Neural progenitor cell (in vitro differentiated cells): ENCODE measurements at regions not wholly inside any gene's neighbourhood (a gene's known extent, or its start where the extent isn't known, plus 50 kb on each side); places are given as distances from the start of the nearest gene placed in this dataset.

Experiments
- DNase-seq: peaks from one replicate; pipeline ENCODE4 v3.0.0-alpha.2; 2016; ENCODE audit warnings: low spot score
- H2AFZ ChIP-seq: fragments of 200-600 bp; sonication (generic); replicated peaks from 2 replicates; pipeline ENCODE4 v1.6.1; 2016; ENCODE audit warnings: antibody characterized with exemption
- H3F3A ChIP-seq: fragments of 200-600 bp; sonication (generic); 2 replicates; pipeline ENCODE4 v1.6.1; 2016; ENCODE audit warnings: antibody characterized with exemption, low read depth
- H3K27ac ChIP-seq: fragments of 200-600 bp; sonication (generic); 2 replicates; pipeline ENCODE4 v1.5.1; 2016; ENCODE audit warnings: mild to moderate bottlenecking
- H3K27me3 ChIP-seq: fragments of 200-600 bp; sonication (generic); 2 replicates; pipeline ENCODE4 v1.6.1; 2016; ENCODE audit warnings: mild to moderate bottlenecking, moderate library complexity
- H3K36me3 ChIP-seq: fragments of 200-600 bp; sonication (generic); 2 replicates; pipeline ENCODE4 v1.5.1; 2016
- H3K4me1 ChIP-seq: fragments of 200-600 bp; sonication (generic); 2 replicates; pipeline ENCODE4 v1.6.1; 2016; ENCODE audit warnings: mixed run types
- H3K4me2 ChIP-seq: fragments of 200-600 bp; sonication (generic); 2 replicates; pipeline ENCODE4 v1.6.1; 2016
- H3K4me3 ChIP-seq: fragments of 200-600 bp; sonication (generic); 2 replicates; pipeline ENCODE4 v1.5.1; 2016
- H3K79me2 ChIP-seq: fragments of 200-600 bp; sonication (generic); 2 replicates; pipeline ENCODE4 v1.6.1; 2016; ENCODE audit warnings: low read depth
- H3K9ac ChIP-seq: fragments of 200-600 bp; sonication (generic); 2 replicates; pipeline ENCODE4 v1.6.1; 2016
- H3K9me3 ChIP-seq: fragments of 200-600 bp; sonication (generic); 2 replicates; pipeline ENCODE4 v1.5.1; 2016; ENCODE audit warnings: low read depth
- H4K20me1 ChIP-seq: fragments of 200-600 bp; sonication (generic); 2 replicates; pipeline ENCODE4 v1.6.1; 2016; ENCODE audit warnings: low read depth
- H3K27ac Mint-ChIP-seq: 3 replicates; pipeline ENCODE4 v1.8.0; 2021; ENCODE audit warnings: mixed read lengths
- H3K27me3 Mint-ChIP-seq: 2 replicates; pipeline ENCODE4 v1.8.0; 2022; ENCODE audit warnings: low read depth, mild to moderate bottlenecking, inconsistent platforms, moderate library complexity, mixed read lengths; ENCODE audit not compliant: insufficient read depth
- H3K36me3 Mint-ChIP-seq: 3 replicates; pipeline ENCODE4 v1.8.0; 2021; ENCODE audit warnings: mixed read lengths
- H3K4me1 Mint-ChIP-seq: 3 replicates; pipeline ENCODE4 v1.8.0; 2021; ENCODE audit warnings: mixed read lengths
- H3K4me3 Mint-ChIP-seq: 3 replicates; pipeline ENCODE4 v1.8.0; 2021; ENCODE audit warnings: mild to moderate bottlenecking, moderate library complexity, mixed read lengths
- H3K9me3 Mint-ChIP-seq: 3 replicates; pipeline ENCODE4 v1.8.0; 2020; ENCODE audit warnings: mixed read lengths
- CTCF ChIP-seq: fragments of 200-600 bp; sonication (generic); IDR thresholded peaks from 2 replicates; pipeline ENCODE4 v1.5.1; 2017; ENCODE audit warnings: antibody characterized with exemption, mild to moderate bottlenecking
- EZH2 ChIP-seq: fragments of 200-600 bp; sonication (generic); IDR thresholded peaks from 2 replicates; pipeline ENCODE4 v1.6.1; 2017; ENCODE audit warnings: antibody characterized with exemption, mild to moderate bottlenecking, moderate library complexity
- EZH2phosphoT487 ChIP-seq: fragments of 200-600 bp; sonication (generic); IDR thresholded peaks from 2 replicates; pipeline ENCODE4 v1.6.1; 2017; ENCODE audit warnings: antibody characterized with exemption

GRCh38 chr7:25722856-25723255 is 429.1 kb upstream of the NFE2L3 start:
- H3K9me3 ChIP-seq: no peaks in the 10 kb centered on the region
- no peak overlapping the region for H3K4me3 Mint-ChIP-seq
- H3K27ac Mint-ChIP-seq: no peak overlapping the region
- peaks cover 43% of the 10 kb centered on the region for H3F3A ChIP-seq
- H4K20me1 ChIP-seq: no peaks in the 10 kb centered on the region
- peak overlapping the region; percentile 22 for H3K27ac ChIP-seq
- no peaks in the 10 kb centered on the region for H3K9me3 Mint-ChIP-seq
- peak overlapping the region; percentile 3 for H3K4me2 ChIP-seq
- no peak overlapping the region for H3K9ac ChIP-seq
- no peaks in the 10 kb centered on the region for H3K27me3 Mint-ChIP-seq
- H2AFZ ChIP-seq: no peak overlapping the region
- no peaks in the 10 kb centered on the region for H3K36me3 Mint-ChIP-seq
- H3K27me3 ChIP-seq: no peaks in the 10 kb centered on the region
- H3K36me3 ChIP-seq: no peaks in the 10 kb centered on the region
- peaks cover 62% of the 10 kb centered on the region for H3K4me1 ChIP-seq
- TF ChIP-seq EZH2phosphoT487: no peak
- TF ChIP-seq CTCF: no peak
- TF ChIP-seq EZH2: no peak
- no peaks in the 10 kb centered on the region for H3K79me2 ChIP-seq
- DNase-seq: peak; percentile 31
- H3K4me3 ChIP-seq: no peak overlapping the region
- H3K4me1 Mint-ChIP-seq: peaks cover 68% of the 10 kb centered on the region

- no peak overlapping the region for H2AFZ ChIP-seq
- H3K4me3 ChIP-seq: no peak overlapping the region
- Mint-ChIP-seq H3K27me3 (no peaks in the 10 kb centered on the region), H3K27ac (peak overlapping the region; percentile 95), H3K4me3 (no peak overlapping the region), H3K36me3 (no peaks in the 10 kb centered on the region), H3K4me1 (peaks cover 65% of the 10 kb centered on the region), H3K9me3 (no peaks in the 10 kb centered on the region)
- peaks cover 50% of the 10 kb centered on the region for H3F3A ChIP-seq
- H3K4me1 ChIP-seq: peaks cover 83% of the 10 kb centered on the region
- H3K27me3 ChIP-seq: no peaks in the 10 kb centered on the region
- no peaks in the 10 kb centered on the region for H4K20me1 ChIP-seq
- peak overlapping the region; percentile 76 for H3K27ac ChIP-seq
- DNase-seq: no peak
- no peaks in the 10 kb centered on the region for H3K36me3 ChIP-seq
- no peaks in the 10 kb centered on the region for H3K79me2 ChIP-seq
- TF ChIP-seq EZH2 (no peak), CTCF (no peak), EZH2phosphoT487 (no peak)
- H3K9me3 ChIP-seq: no peaks in the 10 kb centered on the region
- H3K4me2 ChIP-seq: peak overlapping the region; percentile 69
- no peak overlapping the region for H3K9ac ChIP-seq
Observed at GRCh38 chr7:25725451-25725850, 426.5 kb upstream of the NFE2L3 start.

- H3K4me1 Mint-ChIP-seq: peaks cover 60% of the 10 kb centered on the region
- no peaks in the 10 kb centered on the region for H3K9me3 ChIP-seq
- H3K36me3 Mint-ChIP-seq: no peaks in the 10 kb centered on the region
- no peaks in the 10 kb centered on the region for H3K36me3 ChIP-seq
- peak overlapping the region; percentile 95 for H3K27ac Mint-ChIP-seq
- peak overlapping the region; percentile 2 for H2AFZ ChIP-seq
- peak overlapping the region; percentile 14 for H3K4me3 ChIP-seq
- H3K9me3 Mint-ChIP-seq: no peaks in the 10 kb centered on the region
- H3K9ac ChIP-seq: no peak overlapping the region
- no peaks in the 10 kb centered on the region for H3K27me3 Mint-ChIP-seq
- no peaks in the 10 kb centered on the region for H4K20me1 ChIP-seq
- peak; percentile 70 for DNase-seq
- peak overlapping the region; percentile 76 for H3K27ac ChIP-seq
- H3F3A ChIP-seq: peaks cover 46% of the 10 kb centered on the region
- no peaks in the 10 kb centered on the region for H3K27me3 ChIP-seq
- H3K4me1 ChIP-seq: peaks cover 86% of the 10 kb centered on the region
- H3K79me2 ChIP-seq: no peaks in the 10 kb centered on the region
- TF ChIP-seq EZH2: no peak
- TF ChIP-seq CTCF: no peak
- no peak for TF ChIP-seq EZH2phosphoT487
- peak overlapping the region; percentile 69 for H3K4me2 ChIP-seq
- H3K4me3 Mint-ChIP-seq: peak overlapping the region; percentile 76
Observed at GRCh38 chr7:25726170-25726780, 425.7 kb upstream of the NFE2L3 start.
